Mononuclear cell (primary cell): ENCODE measurements at regions not wholly inside any gene's neighbourhood (a gene's known extent, or its start where the extent isn't known, plus 50 kb on each side); places are given as distances from the start of the nearest gene placed in this dataset.
"Not testable (repeated sequence)": the region's sequence is repeated elsewhere in the genome, so short reads cannot be mapped to it uniquely, and the experiment has no call there.

Source experiments
- H3K27me3 ChIP-seq: 2 replicates; pipeline ENCODE4 v1.6.0; 2011; ENCODE audit warnings: low read length, control low read depth; ENCODE audit not compliant: insufficient read depth
- H3K4me1 ChIP-seq: 2 replicates; pipeline ENCODE4 v1.5.1; 2011; ENCODE audit warnings: mild to moderate bottlenecking, low read length, control low read depth; ENCODE audit not compliant: insufficient read depth
- H3K4me3 ChIP-seq: 2 replicates; pipeline ENCODE4 v1.5.1; 2011; ENCODE audit warnings: mild to moderate bottlenecking, low read length, moderate library complexity
- H3K9me3 ChIP-seq: 2 replicates; pipeline ENCODE4 v1.5.1; 2011; ENCODE audit warnings: low read depth, mild to moderate bottlenecking, control low read depth, low read length

DNA sequence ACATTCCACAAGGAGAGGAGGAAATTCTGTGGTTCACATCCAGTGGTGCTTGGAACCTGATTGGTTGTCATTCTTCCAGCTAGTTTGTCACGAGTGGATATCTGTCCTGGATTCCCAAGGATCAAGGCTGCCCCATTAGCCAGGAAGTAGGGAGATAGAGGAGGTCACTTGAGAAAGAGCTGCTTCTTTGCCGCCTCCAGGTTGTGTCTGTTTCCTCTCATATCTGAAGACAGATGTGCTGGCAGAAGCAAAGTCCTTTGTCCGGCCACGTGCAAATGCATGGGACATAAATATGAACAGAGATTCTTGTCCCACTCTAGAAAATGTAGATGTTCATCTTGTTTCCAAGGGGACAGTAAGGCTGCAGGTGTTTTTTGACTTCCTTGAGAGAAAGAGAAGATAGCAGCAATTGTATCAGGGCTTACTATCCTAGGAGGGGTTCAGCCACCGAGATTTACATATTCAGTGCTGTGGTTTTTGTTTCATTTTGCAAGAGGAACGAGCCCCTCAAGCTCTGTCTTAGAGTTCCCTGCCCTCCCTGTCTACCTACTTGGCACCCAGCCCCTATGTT is 174.4 kb downstream of the RPIA start:
- H3K9me3 ChIP-seq = no peaks in the 10 kb centered on the region

DNA sequence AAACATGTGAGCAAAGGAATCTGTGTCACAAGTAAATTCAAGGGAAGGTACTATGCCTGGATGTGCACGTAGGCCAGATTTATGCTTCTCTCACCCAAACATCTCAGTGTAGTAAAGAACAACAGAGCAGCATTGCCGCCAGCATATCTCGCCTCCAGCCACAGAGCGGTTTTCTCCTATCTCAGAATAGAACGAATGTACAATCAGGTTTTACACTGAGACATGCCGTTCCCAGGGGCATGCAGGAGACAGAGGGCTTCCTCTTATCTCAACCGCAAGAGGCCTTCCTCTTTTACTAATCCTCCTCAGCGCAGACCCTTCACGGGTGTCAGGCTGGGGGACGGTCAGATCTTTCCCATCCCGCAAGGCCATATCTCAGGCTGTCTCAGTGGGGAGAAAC is 175.3 kb downstream of the RPIA start:
- peaks cover 25% of the 10 kb centered on the region for H3K4me1 ChIP-seq
- no peaks in the 10 kb centered on the region for H3K9me3 ChIP-seq
- H3K27me3 ChIP-seq = no peaks in the 10 kb centered on the region
- peak overlapping the region; percentile 18 for H3K4me3 ChIP-seq

More for the DNA sequence above, 174.4 kb downstream of the RPIA start:
- Histone ChIP-seq H3K4me1 (peaks cover 17% of the 10 kb centered on the region), H3K27me3 (no peaks in the 10 kb centered on the region), H3K4me3 (peak overlapping the region; percentile 18)

DNA sequence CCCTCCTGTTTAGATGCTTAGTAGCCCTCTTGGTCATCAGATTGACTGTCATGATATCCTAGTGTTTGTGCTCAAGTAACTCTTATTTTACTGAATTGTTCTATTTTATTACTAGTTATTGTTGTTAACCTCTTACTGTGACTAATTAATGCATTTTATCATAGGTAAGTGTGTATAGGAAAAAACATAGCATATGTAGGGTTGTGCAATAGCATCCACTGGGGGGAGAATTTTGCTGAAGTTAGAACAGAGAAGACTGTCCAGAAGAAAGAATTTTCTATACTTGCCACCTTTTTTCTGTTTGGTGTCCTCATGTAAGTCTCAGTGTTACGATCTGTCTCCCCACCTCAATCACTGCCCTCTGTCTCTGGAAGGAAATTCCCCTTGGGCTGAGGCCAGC is 177.4 kb downstream of the RPIA start:
- Histone ChIP-seq H3K4me1 (peaks cover 26% of the 10 kb centered on the region), H3K4me3 (no peak overlapping the region)

DNA sequence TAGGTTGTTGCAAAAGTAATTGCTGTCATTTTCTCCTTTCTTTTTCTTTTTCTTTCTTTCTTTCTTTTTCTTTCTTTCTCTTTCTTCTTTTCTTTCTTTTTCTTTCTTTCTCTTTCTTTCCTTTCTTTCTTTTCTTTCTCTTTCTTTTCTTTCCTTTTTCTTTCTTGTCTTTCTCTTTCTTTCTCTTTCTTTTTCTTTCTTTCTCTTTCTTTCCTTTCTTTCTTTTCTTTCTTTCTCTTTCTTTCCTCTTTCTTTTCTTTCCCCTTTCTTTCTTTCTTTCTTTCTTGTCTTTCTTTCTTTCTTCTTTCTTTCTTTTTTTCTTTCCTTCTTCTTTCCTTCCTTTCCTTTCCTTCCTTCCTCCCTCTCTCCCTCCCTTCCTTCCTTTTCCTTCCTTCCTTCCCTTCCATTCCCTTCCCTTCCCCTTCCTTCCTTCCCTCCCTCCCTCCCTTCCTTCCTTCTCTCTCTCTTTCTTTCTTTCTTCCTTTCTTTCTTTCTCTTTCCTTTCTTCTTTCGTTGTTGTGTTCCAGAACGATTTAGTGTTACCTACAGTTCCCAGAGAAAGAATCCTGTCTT is 178.9 kb downstream of the RPIA start:
- peaks cover 26% of the 10 kb centered on the region for H3K4me1 ChIP-seq
- H3K27me3 ChIP-seq = peaks cover 3% of the 10 kb centered on the region
- no peaks in the 10 kb centered on the region for H3K9me3 ChIP-seq
- no peak overlapping the region for H3K4me3 ChIP-seq

More for the DNA sequence above, 177.4 kb downstream of the RPIA start:
- Histone ChIP-seq H3K9me3 (no peaks in the 10 kb centered on the region), H3K27me3 (peaks cover 3% of the 10 kb centered on the region)

DNA sequence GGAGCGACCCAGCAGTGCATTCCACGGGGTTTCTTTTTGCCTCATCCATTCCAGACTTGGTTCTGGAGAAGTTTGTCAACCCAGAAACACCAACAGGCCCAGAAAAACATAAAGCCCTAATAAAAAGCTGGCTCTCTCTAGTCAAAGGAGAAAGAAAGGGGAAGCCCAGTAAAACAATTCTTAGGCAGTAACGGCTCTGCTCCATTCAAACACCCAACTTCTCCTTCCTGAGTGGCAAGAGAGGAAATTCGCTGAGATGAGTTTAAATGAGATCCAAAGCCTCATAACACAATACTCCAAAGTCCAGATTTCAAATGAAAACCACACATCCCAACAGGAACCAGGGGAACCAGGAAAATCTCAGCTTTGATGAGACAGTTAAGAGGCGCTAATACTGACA is 179.9 kb downstream of the RPIA start:
- peaks cover 16% of the 10 kb centered on the region for H3K4me1 ChIP-seq
- H3K27me3 ChIP-seq = peaks cover 3% of the 10 kb centered on the region
- no peaks in the 10 kb centered on the region for H3K9me3 ChIP-seq
- no peak overlapping the region for H3K4me3 ChIP-seq

DNA sequence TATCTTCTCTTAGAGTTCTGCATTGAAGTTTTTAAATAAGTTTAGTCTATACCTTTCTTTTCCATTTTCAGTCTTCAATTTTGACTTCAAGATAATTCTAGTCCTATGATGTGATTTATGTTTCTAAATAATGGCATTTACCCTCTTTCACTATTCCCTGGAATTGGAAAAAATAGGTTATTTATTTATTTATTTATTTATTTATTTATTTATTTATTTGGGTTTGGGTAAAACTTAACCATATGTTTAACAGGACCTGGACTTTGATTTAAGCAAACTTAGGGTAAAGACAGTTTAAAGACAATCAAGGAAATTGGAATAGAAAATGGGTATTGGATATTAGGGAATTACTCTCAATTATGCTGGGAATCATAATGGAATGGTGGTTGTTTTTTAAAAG is 182.1 kb downstream of the RPIA start:
- peaks cover 3% of the 10 kb centered on the region for H3K27me3 ChIP-seq
- no peaks in the 10 kb centered on the region for H3K9me3 ChIP-seq
- no peak overlapping the region for H3K4me3 ChIP-seq
- H3K4me1 ChIP-seq = peaks cover 9% of the 10 kb centered on the region

DNA sequence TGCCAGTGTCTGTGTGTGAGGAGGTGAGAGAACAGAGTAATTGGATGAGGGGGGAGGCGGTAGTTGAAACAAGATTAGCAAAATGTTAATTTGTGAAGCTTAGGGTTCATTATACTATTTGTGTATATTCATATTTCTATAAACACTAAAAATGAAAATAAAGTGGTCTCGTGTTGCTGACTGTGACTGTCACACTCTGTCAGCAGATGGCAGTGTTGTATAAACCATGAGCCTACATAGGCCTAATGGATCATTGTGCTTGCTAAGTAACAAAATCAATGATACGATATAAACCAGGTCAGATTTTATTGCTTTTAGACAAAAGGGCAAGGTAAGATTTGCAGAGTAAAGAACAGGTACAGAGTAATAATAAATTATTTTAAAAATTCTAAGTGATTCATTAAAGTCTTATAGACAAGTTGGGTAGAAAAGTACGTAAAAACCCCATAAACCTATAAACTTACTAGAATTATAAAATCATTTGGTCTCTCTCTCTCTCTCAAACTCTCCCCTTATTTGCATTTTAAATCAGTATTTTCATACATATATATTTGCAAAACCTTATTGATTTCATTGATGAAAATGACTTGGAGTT is 182.7 kb downstream of the RPIA start:
- Histone ChIP-seq H3K9me3 (no peaks in the 10 kb centered on the region), H3K27me3 (peaks cover 3% of the 10 kb centered on the region), H3K4me1 (peaks cover 9% of the 10 kb centered on the region), H3K4me3 (no peak overlapping the region)

DNA sequence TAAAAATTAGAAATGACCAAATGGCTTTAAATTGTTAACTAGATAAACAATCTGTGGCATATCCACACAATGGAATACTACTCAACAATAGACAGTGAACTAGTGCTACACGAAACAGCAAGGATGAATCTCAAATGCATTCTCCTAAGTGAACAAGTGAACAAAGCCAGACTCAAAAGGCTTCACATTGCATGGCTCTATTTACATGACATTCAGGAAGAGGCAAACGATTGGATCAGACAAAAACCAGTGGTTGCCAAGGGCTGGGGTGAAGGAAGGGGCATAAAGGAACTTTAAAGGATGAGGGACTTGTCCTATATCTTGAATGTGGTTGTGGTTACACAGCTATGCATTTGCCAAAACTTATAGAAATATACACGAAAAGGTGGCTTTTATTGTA is 184.3 kb downstream of the RPIA start:
- Histone ChIP-seq H3K4me3 (no peak overlapping the region), H3K9me3 (no peaks in the 10 kb centered on the region), H3K27me3 (peaks cover 3% of the 10 kb centered on the region), H3K4me1 (peaks cover 14% of the 10 kb centered on the region)

DNA sequence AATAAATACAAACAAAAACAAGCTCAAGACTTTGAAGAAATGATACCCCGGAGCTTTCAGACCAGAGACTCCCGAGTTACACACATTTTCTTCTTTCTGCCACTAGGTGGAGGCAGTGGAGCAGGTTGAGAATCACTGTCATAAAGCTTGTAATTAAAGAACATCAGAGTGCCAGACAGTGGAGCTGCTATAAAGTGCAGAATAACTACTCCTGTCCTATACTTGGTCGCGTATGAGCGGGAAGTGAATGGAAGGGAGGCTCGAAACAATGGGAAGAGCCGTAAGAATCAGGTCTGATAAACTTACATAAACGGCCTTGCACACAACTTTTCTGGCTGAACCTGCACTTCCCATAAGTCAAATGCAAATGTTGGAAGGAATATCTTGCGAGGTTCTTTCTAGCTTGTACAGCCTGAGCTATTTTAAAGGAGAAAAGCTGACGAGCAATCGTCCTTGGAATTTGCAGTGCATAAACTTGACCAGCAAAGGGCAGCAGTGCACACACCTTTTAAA is 189.0 kb downstream of the RPIA start:
- H3K4me3 ChIP-seq = no peak overlapping the region

DNA sequence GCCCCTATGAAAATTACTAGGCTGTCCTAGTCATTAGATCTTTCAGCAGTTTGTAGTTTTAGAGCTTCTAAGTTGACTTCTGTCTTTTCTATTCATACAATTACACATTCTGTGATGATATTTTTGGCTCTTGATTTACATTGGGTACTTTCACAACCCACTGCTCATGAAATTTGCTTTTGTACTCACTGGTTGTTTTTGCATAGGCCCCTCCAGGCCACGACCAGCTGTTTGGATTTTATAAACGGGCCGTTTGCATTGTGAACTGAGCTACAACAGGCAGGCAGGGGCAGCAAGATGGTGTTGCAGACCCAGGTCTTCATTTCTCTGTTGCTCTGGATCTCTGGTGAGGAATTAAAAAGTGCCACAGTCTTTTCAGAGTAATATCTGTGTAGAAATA is 193.8 kb downstream of the RPIA start:
- Histone ChIP-seq H3K4me1 (peaks cover 17% of the 10 kb centered on the region), H3K9me3 (no peaks in the 10 kb centered on the region), H3K4me3 (no peak overlapping the region), H3K27me3 (no peaks in the 10 kb centered on the region)

More for the DNA sequence above, 189.0 kb downstream of the RPIA start:
- Histone ChIP-seq H3K4me1 (peaks cover 8% of the 10 kb centered on the region), H3K9me3 (no peaks in the 10 kb centered on the region), H3K27me3 (no peaks in the 10 kb centered on the region)

DNA sequence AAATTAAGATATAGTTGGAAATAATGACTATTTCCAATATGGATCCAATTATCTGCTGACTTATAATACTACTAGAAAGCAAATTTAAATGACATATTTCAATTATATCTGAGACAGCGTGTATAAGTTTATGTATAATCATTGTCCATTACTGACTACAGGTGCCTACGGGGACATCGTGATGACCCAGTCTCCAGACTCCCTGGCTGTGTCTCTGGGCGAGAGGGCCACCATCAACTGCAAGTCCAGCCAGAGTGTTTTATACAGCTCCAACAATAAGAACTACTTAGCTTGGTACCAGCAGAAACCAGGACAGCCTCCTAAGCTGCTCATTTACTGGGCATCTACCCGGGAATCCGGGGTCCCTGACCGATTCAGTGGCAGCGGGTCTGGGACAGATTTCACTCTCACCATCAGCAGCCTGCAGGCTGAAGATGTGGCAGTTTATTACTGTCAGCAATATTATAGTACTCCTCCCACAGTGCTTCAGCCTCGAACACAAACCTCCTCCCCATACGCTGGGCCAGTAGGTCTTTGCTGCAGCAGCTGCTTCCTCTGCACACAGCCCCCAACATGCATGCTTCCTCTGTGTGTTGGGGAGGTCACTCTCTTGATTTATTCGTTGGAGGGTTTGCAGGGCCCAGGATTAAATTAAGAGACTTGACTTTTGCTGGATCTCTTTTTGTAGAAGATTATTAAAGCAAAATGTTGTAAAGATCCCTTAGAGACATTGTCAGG is 194.4 kb downstream of the RPIA start:
- Histone ChIP-seq H3K9me3 (no peaks in the 10 kb centered on the region), H3K4me1 (peaks cover 11% of the 10 kb centered on the region), H3K4me3 (no peak overlapping the region), H3K27me3 (no peaks in the 10 kb centered on the region)

DNA sequence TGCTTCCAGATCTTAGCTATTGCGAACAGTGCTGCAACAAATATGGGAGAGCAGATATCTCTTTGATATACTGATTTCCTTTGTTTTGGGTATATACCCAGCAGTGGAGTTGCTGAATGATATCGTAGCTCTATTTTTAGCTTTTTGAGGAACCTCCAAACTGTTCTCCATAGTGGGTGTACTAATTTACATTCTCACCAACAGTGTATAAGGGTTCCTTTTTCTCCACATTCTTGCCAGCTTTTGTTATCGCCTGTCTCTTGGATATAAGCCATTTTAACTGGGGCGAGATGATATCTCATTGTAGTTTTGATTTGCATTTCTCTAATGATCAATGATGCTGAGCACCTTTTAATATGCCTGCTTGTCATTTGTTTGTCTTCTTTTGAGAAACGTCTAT is 196.0 kb downstream of the RPIA start:
- not testable (repeated sequence) for H3K27me3 ChIP-seq, H3K4me1 ChIP-seq, H3K4me3 ChIP-seq, H3K9me3 ChIP-seq

DNA sequence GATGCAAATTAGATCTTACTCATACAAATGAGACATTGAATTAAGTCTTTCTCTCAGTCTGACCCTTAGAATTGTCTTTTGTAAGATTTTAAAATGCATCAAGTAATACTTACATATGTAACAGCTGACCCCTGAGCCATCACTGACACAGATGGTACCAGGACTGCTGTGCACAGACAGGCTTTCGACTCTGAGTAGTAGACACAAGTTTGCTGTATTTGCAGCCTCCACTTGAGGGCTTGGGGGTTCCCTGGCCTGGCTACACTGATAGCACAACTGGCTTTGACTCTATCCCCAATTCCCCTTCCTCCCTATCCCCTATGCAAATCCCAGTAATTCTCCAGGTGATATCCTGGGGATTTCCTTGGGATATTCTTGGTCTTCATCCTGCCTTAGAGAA is 200.7 kb downstream of the RPIA start:
- Histone ChIP-seq H3K27me3 (no peaks in the 10 kb centered on the region), H3K4me3 (no peak overlapping the region), H3K4me1 (peaks cover 6% of the 10 kb centered on the region), H3K9me3 (no peaks in the 10 kb centered on the region)

DNA sequence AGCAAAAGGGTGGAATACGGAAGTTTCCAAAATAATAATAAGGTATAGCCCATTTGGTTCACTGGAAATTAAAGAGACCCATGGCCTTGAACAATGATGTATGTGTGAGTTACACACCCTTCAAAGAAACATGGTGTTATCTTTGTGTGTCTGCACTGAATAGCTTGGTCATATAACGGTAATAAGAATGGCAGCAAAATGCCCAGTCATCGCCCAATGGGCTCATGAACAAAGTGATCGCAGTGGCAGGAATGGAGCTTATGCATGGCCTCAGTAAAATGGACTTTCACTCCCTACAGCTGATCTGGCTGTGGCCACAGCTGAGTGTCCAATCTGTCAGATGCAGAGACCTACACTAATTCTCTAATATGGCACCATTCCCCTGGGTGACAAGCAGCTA is 201.3 kb downstream of the RPIA start:
- H3K27me3 ChIP-seq = no peaks in the 10 kb centered on the region
- H3K9me3 ChIP-seq = no peaks in the 10 kb centered on the region
- H3K4me1 ChIP-seq = peaks cover 11% of the 10 kb centered on the region
- H3K4me3 ChIP-seq = no peak overlapping the region

DNA sequence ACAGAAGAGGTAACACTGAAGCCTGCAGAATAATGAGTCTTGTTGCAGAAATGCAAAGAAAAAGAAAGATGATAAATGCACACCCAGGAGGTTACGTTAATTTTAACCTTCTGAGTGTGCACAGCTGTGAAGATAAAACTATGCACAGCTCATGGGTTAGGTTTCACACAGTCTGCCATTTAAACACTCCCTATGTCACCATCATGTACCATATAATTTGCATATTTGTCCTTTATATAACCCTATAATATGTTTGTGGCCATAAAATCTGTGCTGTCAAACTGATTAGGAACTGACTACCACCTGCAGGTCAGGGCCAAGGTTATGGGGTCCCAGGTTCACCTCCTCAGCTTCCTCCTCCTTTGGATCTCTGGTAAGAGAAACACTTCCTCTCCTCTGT is 205.5 kb downstream of the RPIA start:
- no peaks in the 10 kb centered on the region for H3K27me3 ChIP-seq
- no peaks in the 10 kb centered on the region for H3K9me3 ChIP-seq
- H3K4me1 ChIP-seq = peaks cover 15% of the 10 kb centered on the region
- no peak overlapping the region for H3K4me3 ChIP-seq
